Stimulated activated effector memory CD8-positive, alpha-beta T cell treated with anti-CD3 and anti-CD28 coated beads, Interleukin-12 subunit alpha, Interleukin-12 subunit beta, amount 100 ng/mL, for 72 hours (primary cell): ENCODE measurements at regions not wholly inside any gene's neighbourhood (a gene's known extent, or its start where the extent isn't known, plus 50 kb on each side); places are given as distances from the start of the nearest gene placed in this dataset.
"Not testable (repeated sequence)": the region's sequence is repeated elsewhere in the genome, so short reads cannot be mapped to it uniquely, and the experiment has no call there.

Experiments used
- ATAC-seq: fragments of 150-1000 bp; cut with Tn5 transposase; 2 replicates; pipeline ENCODE4 v1.10.0; 2021
- DNase-seq, 2 donors: peaks; one replicate each; pipeline ENCODE4 v3.0.0; 2021 to 2022; ENCODE audit warnings: low spot score in 2 of 2
- H3K27ac Mint-ChIP-seq: one replicate; pipeline ENCODE4 v1.8.0; 2022; ENCODE audit warnings: mild to moderate bottlenecking, mixed read lengths
- H3K36me3 Mint-ChIP-seq: one replicate; pipeline ENCODE4 v1.8.0; 2022; ENCODE audit warnings: mild to moderate bottlenecking, mixed read lengths
- H3K4me1 Mint-ChIP-seq: one replicate; pipeline ENCODE4 v1.8.0; 2022; ENCODE audit warnings: mixed read lengths
- H3K4me3 Mint-ChIP-seq: one replicate; pipeline ENCODE4 v1.8.0; 2022; ENCODE audit warnings: mild to moderate bottlenecking, mixed read lengths
- H3K9me3 Mint-ChIP-seq: one replicate; pipeline ENCODE4 v1.8.0; 2022; ENCODE audit warnings: mixed read lengths

DNA sequence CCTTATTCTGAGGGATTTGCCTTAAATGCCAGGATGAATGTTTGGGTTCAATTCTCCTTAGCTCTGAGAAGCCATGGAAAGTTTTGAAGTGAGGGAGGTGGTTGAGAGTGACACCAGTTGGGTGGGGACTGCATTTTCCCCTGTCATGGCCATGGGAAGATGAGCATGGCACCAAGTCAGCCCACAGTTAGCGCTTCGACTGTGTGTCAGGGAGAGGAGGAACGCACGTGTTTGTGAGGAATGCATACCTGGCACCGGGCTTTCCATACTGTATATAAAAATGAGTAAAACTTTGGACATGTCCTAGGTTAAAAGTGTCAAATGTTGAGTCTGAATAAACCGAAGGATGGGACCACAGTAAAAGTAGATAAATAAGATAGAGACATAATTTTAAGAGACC lies 187.5 kb upstream of the KL start:
- ATAC-seq (no peak), DNase-seq (no peak)
- no peaks in the 10 kb centered on the region for H3K4me1 Mint-ChIP-seq
- no peaks in the 10 kb centered on the region for H3K36me3 Mint-ChIP-seq
- no peak overlapping the region for H3K4me3 Mint-ChIP-seq
- no peak overlapping the region for H3K27ac Mint-ChIP-seq
- H3K9me3 Mint-ChIP-seq = peaks cover under 1% of the 10 kb centered on the region

DNA sequence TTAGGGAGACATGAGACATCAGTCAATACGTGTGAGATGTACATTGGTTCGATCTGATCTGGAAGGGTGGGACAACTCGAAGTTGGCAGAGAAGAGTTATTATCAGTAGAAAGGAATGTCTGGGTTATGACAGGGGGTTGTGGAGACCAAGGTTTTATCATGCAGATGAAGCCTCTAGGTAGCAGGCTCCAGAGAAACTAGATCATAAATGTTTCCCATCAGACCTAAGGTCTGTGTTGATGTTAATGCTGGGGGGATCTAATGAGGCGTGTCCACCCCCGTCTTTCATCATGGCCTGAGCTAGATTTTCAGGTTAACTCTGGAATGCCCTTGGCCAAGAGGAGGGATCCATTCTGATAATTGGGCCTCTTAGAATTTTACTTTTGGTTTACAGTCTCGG lies 187.0 kb upstream of the KL start:
- no peak for DNase-seq
- no peak overlapping the region for H3K27ac Mint-ChIP-seq
- no peaks in the 10 kb centered on the region for H3K4me1 Mint-ChIP-seq
- peaks cover 6% of the 10 kb centered on the region for H3K9me3 Mint-ChIP-seq
- ATAC-seq = no peak
- no peaks in the 10 kb centered on the region for H3K36me3 Mint-ChIP-seq
- no peak overlapping the region for H3K4me3 Mint-ChIP-seq

DNA sequence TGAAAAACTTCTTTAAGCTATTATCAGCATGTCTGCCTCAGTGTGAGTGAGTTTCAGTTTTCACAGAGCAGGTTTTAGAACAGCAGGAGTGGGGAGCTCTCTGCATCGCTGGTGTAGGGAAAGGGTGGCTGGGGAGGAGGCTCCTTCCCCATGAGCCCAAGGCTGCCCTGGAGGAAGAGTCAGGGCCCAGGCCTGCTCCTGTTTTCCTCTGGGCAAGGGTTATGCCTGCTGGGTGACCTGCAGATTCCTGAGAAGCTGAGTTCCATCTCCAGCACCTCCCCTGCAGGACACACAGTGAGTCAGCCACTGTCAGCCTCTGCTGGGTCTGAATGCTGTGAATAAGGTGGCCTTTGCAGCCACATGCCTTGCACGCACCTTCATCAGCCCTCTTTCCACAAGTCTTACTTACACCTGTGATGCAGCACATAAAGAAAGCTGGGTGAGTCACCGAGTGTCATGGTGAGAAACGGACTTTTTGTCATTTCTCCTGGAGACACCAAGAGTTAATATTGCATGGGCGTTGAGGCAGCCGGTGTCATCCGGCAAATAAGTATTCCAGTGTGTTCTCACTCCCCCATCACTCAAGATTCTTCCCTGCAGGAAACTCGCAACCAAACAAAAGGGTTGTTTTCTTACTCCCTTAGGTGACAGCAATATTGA lies 186.4 kb upstream of the KL start:
- Mint-ChIP-seq H3K4me1 (no peaks in the 10 kb centered on the region), H3K27ac (no peak overlapping the region), H3K36me3 (no peaks in the 10 kb centered on the region), H3K9me3 (peaks cover 6% of the 10 kb centered on the region), H3K4me3 (no peak overlapping the region)
- no peak for DNase-seq
- ATAC-seq = peak; percentile 50

DNA sequence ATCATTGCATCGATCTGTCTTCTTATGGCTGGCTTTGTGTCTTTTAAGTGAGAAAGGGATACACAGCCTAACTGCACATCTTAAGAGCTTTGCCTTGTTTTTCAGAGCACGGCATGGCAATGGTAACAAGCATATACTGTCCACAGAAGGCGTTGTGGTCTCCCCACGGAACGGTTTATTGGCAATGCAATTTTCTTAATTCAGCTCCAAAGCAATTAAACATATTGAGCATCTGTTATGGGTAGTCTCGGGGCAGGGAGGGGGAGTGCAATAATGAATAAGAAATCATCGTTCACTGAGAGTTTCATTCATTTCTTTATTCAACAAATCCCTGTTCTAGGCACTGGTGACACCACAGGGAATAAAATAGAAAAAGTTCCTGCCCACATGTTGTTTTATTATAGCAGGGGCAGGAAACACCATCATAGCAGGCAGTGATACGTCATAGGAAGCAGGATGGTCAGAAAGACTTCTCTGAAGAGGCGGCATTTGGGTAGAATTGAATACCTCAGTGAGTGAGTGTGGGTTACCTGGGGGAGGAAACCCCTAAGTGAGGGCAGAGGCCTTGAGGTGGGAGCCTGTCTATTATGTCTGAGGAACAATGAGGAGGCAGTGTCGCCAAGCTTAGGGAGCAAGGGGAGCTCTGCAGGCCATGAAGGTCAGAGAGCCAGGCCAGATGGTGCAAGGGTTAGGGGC lies 185.7 kb upstream of the KL start:
- Mint-ChIP-seq H3K9me3 (peaks cover 6% of the 10 kb centered on the region), H3K4me1 (no peaks in the 10 kb centered on the region), H3K27ac (no peak overlapping the region), H3K36me3 (no peaks in the 10 kb centered on the region), H3K4me3 (no peak overlapping the region)
- ATAC-seq = no peak
- DNase-seq = no peak

DNA sequence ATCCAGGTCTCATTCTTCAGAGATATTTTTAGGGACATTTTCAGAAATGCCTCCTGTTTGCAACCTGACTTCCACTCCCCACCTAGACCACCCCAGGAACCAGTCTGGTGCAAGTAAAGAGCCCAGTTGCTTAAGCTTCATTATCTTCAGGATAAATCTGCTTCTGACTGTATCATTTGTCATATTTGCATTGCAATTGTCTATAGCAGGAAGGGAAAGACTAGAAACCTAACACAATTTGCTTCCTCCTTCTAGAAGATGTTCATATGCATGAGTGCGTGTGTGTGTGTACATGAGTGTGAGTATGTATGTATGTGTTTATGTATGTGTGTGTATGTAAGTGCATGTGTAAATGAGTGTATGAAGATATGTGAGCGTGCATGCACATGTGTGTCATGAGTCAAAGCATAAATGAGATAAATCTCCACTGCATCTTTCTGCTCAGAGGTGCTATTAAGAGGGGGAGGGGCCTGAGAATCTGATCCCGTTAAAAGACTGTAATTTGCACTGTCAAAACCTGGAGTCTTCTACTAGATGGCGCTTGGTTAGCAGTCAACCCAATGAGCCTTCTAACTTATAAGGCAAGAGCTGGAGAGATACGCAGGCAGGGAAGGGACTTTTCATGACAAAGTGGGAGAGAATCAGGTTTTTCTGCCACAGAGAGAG lies 178.8 kb upstream of the KL start:
- H3K4me1 Mint-ChIP-seq = peaks cover 6% of the 10 kb centered on the region
- ATAC-seq (no peak), DNase-seq (peak in 1 of 2 donors; percentile 17)
- no peak overlapping the region for H3K27ac Mint-ChIP-seq
- H3K36me3 Mint-ChIP-seq = no peaks in the 10 kb centered on the region
- H3K4me3 Mint-ChIP-seq = no peak overlapping the region
- peaks cover 6% of the 10 kb centered on the region for H3K9me3 Mint-ChIP-seq

DNA sequence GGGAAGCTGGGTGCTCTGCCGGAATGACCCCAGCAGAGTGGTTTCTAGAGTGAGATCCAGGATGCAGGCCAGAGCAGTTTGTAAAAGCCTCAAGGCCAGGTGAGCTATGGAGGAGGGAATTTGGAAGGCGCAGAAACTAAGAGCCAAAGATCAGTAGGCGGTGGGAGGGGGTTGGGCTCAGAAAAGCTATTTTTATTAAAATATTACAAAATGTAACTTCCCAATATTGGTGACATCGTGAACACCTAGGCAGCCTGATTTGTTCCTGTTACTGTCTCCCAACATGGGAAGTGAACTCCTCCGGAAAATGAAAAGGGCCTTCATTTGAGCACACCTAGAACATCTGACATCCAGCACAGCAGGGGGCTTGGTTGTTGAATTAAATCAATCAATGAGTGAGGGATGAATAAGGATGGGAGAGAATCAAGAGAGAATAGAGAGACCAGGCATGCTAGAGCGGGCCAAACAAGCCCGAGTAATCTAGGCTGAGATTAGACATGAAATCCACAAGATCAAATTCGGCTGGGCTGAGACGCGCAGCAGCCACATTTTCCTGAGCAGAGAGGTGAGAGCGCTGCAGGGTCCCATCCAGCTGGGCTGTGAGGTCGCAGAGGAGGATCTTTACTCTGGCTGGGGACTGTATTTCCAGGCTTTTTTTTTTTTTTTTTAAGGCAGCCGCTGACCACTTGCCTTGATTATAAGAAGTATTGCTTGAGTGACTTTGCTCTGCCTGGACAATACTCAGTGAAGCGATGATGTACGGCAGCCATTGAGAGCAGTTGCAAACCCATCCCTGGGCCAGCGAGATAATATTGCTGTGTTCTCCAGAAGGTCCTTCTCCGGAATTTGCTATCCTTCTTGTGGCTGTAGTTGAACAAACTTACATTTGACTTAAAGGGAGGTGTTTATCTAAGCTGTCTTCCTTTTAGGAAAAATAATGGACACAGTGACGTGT lies 178.0 kb upstream of the KL start:
- Mint-ChIP-seq H3K4me3 (no peak overlapping the region), H3K27ac (no peak overlapping the region), H3K36me3 (no peaks in the 10 kb centered on the region), H3K4me1 (peaks cover 6% of the 10 kb centered on the region), H3K9me3 (peaks cover 6% of the 10 kb centered on the region)
- ATAC-seq (no peak), DNase-seq (peak in 1 of 2 donors; percentile 35)

DNA sequence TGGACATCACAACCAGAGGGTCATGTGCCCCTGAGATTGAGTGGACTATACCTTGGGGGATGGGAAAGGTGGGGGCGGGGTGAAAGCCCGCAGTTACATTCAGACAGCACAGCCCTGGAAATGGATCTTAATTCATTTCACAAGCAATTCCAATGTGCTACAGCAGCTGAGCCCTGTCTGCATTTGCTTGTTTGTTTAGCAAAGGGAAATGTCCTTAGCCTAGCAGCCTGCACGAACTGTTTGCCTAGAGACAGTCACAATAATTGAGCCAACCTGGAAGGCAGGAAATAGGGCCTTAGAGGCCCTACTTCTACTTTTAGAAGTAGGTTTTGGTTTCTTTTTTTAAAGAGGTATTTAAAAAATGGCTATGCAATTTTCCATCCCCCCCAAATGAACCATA lies 177.3 kb upstream of the KL start:
- no peaks in the 10 kb centered on the region for H3K36me3 Mint-ChIP-seq
- DNase-seq (peak in 1 of 2 donors; percentile 41), ATAC-seq (no peak)
- peaks cover 6% of the 10 kb centered on the region for H3K4me1 Mint-ChIP-seq
- H3K27ac Mint-ChIP-seq = no peak overlapping the region
- H3K4me3 Mint-ChIP-seq = no peak overlapping the region
- peaks cover 4% of the 10 kb centered on the region for H3K9me3 Mint-ChIP-seq

DNA sequence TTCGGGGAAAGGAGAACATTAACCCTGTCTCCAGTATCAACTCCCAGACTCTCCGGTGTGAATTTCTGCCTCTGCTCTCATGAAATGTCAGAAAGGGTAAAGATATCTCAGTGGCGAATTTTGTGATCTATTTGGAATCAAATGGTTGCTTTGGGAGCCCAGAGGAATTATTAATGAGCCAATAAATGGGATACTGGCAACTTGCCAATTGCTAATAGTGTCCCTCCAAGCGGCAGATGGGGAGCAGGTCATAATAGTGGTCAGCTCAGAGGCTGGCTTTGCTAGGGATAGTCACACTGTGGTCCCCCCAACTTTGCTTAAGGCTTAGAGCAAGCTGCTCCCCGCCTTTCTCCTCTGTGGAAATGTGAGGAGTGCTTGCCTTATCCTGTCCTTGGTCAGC lies 176.1 kb upstream of the KL start:
- DNase-seq (peak in 1 of 2 donors; percentile 34), ATAC-seq (no peak)
- H3K9me3 Mint-ChIP-seq = no peaks in the 10 kb centered on the region
- H3K27ac Mint-ChIP-seq = no peak overlapping the region
- peaks cover 6% of the 10 kb centered on the region for H3K4me1 Mint-ChIP-seq
- no peaks in the 10 kb centered on the region for H3K36me3 Mint-ChIP-seq
- H3K4me3 Mint-ChIP-seq = no peak overlapping the region

DNA sequence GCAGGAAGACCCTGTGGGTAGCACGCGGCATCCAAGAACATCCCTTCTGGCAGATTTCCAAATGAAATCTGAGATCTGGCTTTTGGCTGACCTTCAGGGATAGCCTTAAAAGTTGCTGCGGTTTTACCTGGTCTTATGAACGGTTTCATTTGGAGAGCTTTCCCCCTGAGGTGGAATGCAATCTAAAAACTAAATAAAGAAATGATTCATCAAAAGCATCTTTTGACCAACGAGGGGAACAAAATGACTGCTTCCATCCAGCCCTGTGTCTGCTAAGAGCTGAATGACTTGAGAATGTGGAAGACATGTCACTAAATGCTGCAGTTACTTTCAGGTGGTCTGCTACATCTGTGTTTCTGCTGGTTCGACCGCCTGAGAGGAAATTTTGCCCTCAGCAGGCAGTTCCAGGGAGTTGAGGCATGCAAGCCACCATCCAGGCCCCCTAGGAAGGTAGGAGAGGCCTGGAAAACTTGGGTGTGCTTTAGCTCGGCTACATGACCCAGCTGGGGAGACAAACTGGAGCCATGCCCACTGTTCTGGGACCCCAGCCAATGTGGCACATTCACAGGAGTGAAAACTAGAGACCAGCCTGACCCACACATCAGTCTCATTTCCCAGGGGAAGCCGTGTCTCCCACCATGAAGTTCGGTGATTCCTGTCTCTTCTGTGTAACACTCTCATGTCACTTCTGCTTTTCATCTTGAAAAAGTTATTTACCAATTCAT lies 175.1 kb upstream of the KL start:
- peak; percentile 89 for ATAC-seq
- peaks cover 12% of the 10 kb centered on the region for H3K4me1 Mint-ChIP-seq
- H3K27ac Mint-ChIP-seq = no peak overlapping the region
- H3K36me3 Mint-ChIP-seq = no peaks in the 10 kb centered on the region
- no peak overlapping the region for H3K4me3 Mint-ChIP-seq
- no peaks in the 10 kb centered on the region for H3K9me3 Mint-ChIP-seq
- peak in 1 of 2 donors; percentile 55 for DNase-seq

DNA sequence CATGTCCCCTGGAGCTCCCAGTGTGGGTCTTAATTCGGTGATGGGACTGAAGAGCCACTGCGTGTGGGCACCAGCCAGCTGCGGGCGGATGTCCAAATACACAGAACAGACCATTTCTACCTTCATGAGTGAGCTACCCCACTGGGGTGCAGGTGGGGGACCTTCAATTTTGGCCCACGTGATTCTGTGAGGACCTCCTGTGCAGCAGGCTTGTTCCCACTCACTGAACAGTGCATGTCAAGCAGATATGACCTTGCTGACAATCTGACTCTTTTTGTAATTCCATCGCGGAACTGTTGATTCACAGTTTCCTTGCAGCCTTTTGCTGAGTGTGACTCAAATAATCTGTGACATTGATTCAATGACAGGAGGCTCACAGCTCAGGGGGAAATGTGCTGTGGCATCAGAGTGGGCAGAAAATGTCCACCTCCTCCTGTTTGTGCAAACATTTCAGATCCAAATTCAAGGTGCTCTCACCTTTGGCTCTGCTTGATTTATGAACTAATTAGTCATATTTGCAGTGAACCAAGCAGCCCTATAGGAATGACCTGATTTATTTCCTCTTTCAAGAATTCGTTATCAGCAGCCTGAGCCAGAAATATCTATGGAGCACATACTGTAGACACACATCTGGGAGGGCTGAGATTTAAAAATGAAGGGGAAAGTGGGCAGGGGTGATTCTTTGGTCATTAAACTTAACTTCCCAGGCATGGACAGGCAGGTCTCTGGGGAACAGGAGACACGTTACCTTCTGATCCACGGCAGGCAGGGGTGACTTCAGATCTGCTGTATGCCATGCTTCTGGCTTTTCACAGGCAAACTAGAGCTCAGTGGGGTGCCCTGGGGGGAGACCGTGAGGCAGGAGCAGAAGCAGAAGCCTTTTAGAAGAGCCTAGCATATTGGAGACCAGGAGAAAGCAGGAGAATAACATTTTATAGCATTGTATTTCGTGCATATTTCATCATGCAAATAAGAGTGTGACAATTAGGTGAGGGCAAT lies 170.0 kb upstream of the KL start:
- Mint-ChIP-seq H3K27ac (peak overlapping the region; percentile 1), H3K9me3 (no peaks in the 10 kb centered on the region), H3K4me1 (peaks cover 12% of the 10 kb centered on the region), H3K36me3 (no peaks in the 10 kb centered on the region), H3K4me3 (no peak overlapping the region)
- ATAC-seq (peak; percentile 61), DNase-seq (peak in 1 of 2 donors; percentile 42)

DNA sequence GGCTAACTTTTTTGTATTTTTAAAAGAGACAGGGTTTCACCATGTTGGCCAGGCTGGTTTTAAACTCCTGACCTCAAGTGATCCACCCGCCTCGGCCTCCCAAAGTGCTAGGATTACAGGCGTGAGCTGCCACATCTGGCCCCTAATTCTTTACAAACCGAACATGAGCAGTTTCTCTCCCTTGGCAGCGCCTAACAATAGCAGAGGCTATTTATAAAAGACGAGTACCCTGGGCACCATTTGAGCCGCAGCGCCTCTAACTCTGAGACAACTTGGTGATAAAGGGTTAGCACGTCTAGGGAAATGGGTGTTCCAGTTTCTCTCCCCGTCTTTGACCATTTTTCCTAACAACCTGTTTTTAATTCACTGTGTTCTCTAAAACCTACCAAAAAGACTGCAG lies 168.2 kb upstream of the KL start:
- H3K9me3 Mint-ChIP-seq, ATAC-seq, H3K36me3 Mint-ChIP-seq, H3K4me1 Mint-ChIP-seq, H3K4me3 Mint-ChIP-seq, H3K27ac Mint-ChIP-seq: not testable (repeated sequence)
- peak in 1 of 2 donors; percentile 4 for DNase-seq

DNA sequence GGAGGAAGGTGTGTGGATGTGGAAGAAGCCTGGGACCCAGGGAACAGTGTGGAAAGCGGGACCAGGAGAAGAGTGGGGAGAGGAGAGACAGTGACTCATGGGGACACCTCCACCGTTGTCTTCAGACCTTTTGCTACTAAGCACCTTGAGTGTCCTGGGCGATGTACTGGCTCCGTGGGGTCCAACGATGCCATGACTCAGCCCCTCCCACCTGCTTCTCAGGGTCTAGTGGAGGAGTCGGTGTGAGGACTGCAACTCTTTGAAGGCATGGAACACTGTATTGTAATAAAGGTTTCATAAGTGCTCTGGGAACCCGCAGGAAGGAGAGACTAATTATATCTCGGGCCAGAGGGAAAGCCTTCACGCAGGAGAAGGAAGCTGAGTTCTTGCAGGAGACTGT lies 166.9 kb upstream of the KL start:
- ATAC-seq = no peak
- Mint-ChIP-seq H3K36me3 (no peaks in the 10 kb centered on the region), H3K4me1 (peaks cover 9% of the 10 kb centered on the region), H3K4me3 (no peak overlapping the region), H3K27ac (no peak overlapping the region), H3K9me3 (no peaks in the 10 kb centered on the region)
- peak in 1 of 2 donors; percentile 35 for DNase-seq

DNA sequence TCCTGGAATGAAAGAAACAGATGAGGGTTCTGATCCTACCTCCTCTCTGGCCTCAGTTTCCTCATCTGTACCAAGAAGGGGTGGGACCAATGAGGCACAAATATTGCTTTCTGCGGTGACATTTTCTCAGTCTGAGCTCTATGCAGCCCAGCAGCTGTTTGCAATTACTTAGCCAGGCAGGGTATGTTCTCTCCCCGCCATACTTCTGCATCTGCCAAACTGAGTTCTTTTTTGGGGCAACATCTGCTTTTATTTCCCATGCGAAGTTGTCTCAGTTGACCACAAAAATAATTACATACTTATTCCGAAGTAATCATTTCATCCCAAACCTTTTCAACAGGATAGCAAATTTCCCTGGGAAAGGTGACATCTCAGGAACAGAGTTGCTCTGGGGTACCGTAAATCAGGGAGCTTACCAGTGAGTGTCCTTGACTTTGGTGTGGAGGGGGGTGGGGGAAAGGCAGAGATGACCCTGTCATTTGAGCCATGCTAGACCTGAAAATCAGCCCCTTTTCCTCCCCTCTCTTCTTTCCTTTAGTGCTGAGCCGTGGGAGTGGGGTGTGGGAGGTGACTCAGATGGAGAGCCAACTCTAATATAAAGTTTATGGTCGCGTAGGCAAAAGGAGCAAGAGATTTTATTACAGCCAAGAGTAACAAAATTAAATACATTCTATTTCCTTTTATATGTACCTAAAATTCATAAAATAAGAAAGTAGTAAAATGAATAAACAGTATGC lies 165.7 kb upstream of the KL start:
- Mint-ChIP-seq H3K4me3 (no peak overlapping the region), H3K27ac (no peak overlapping the region), H3K4me1 (peaks cover 9% of the 10 kb centered on the region), H3K36me3 (no peaks in the 10 kb centered on the region), H3K9me3 (no peaks in the 10 kb centered on the region)
- DNase-seq (peak in 1 of 2 donors; percentile 28), ATAC-seq (no peak)
